Epithelial cell of prostate (primary cell): ENCODE measurements at regions not wholly inside any gene's neighbourhood (a gene's known extent, or its start where the extent isn't known, plus 50 kb on each side); places are given as distances from the start of the nearest gene placed in this dataset.
"Not testable (repeated sequence)": the region's sequence is repeated elsewhere in the genome, so short reads cannot be mapped to it uniquely, and the experiment has no call there.

ENCODE experiments used
- DNase-seq: peaks from one replicate; pipeline ENCODE4 v3.0.0-alpha.2; 2011; ENCODE audit warnings: low read depth, low spot score
- H3K27ac ChIP-seq: fragments of 450-650 bp; 2 replicates; pipeline ENCODE4 v1.5.1; 2017; ENCODE audit warnings: mild to moderate bottlenecking

GRCh38 chr4:124169524-124169923, 543.0 kb downstream of the ANKRD50 start:
- not testable (repeated sequence) for DNase-seq

GRCh38 chr4:124173912-124174311, 538.6 kb downstream of the ANKRD50 start:
- no peak for DNase-seq
- H3K27ac ChIP-seq, result no peak overlapping the region

More at GRCh38 chr4:124169524-124169923, 543.0 kb downstream of the ANKRD50 start:
- H3K27ac ChIP-seq, result not testable (repeated sequence)

GRCh38 chr4:124177647-124178425, 534.7 kb downstream of the ANKRD50 start:
- DNase-seq, result peak; percentile 79
- H3K27ac ChIP-seq, result peak overlapping the region; percentile 35

GRCh38 chr4:124178449-124179021, 534.0 kb downstream of the ANKRD50 start:
- no peak for DNase-seq
- H3K27ac ChIP-seq, result peak overlapping the region; percentile 35

GRCh38 chr4:124179506-124180186, 532.9 kb downstream of the ANKRD50 start:
- H3K27ac ChIP-seq, result no peak overlapping the region
- no peak for DNase-seq

- no peak overlapping the region for H3K27ac ChIP-seq
- DNase-seq, result no peak
These were observed 531.5 kb downstream of the ANKRD50 start for GRCh38 chr4:124181039-124181438.

GRCh38 chr4:124183231-124183630, 529.3 kb downstream of the ANKRD50 start:
- no peak overlapping the region for H3K27ac ChIP-seq
- DNase-seq, result no peak

GRCh38 chr4:124183926-124184325, 528.6 kb downstream of the ANKRD50 start:
- no peak for DNase-seq
- no peak overlapping the region for H3K27ac ChIP-seq

GRCh38 chr4:124184792-124185191, 527.7 kb downstream of the ANKRD50 start:
- DNase-seq, result no peak
- no peak overlapping the region for H3K27ac ChIP-seq

- no peak for DNase-seq
- H3K27ac ChIP-seq, result no peak overlapping the region
These were observed 523.9 kb downstream of the ANKRD50 start for GRCh38 chr4:124188595-124188994.

- DNase-seq, result no peak
- no peak overlapping the region for H3K27ac ChIP-seq
These were observed 523.0 kb downstream of the ANKRD50 start for GRCh38 chr4:124189545-124189944.

- peak overlapping the region; percentile 32 for H3K27ac ChIP-seq
- peak; percentile 20 for DNase-seq
These were observed 521.2 kb downstream of the ANKRD50 start for GRCh38 chr4:124191329-124191728.

- DNase-seq, result no peak
- no peak overlapping the region for H3K27ac ChIP-seq
These were observed 520.0 kb downstream of the ANKRD50 start for GRCh38 chr4:124192544-124192943.

GRCh38 chr4:124199185-124199584, 513.3 kb downstream of the ANKRD50 start:
- no peak for DNase-seq
- peak overlapping the region; percentile 37 for H3K27ac ChIP-seq

- no peak for DNase-seq
- H3K27ac ChIP-seq, result peak overlapping the region; percentile 37
These were observed 512.8 kb downstream of the ANKRD50 start for GRCh38 chr4:124199755-124200154.

- DNase-seq, result no peak
These were observed 510.9 kb downstream of the ANKRD50 start for GRCh38 chr4:124201636-124202035.

GRCh38 chr4:124202099-124202498, 510.4 kb downstream of the ANKRD50 start:
- H3K27ac ChIP-seq, result no peak overlapping the region
- no peak for DNase-seq

More at GRCh38 chr4:124201636-124202035, 510.9 kb downstream of the ANKRD50 start:
- H3K27ac ChIP-seq, result no peak overlapping the region

- H3K27ac ChIP-seq, result no peak overlapping the region
- DNase-seq, result no peak
These were observed 508.8 kb downstream of the ANKRD50 start for GRCh38 chr4:124203613-124204238.

GRCh38 chr4:124206779-124207605, 505.5 kb downstream of the ANKRD50 start:
- DNase-seq, result no peak

GRCh38 chr4:124209211-124209610, 503.3 kb downstream of the ANKRD50 start:
- no peak for DNase-seq
- no peak overlapping the region for H3K27ac ChIP-seq

More at GRCh38 chr4:124206779-124207605, 505.5 kb downstream of the ANKRD50 start:
- H3K27ac ChIP-seq, result peak overlapping the region; percentile 7
